GM12865 (cell line): ENCODE measurements at regions not wholly inside any gene's neighbourhood (a gene's known extent, or its start where the extent isn't known, plus 50 kb on each side); places are given as distances from the start of the nearest gene placed in this dataset.

Experiments used
- DNase-seq: peaks from one replicate; pipeline ENCODE4 v3.0.0; 2010; ENCODE audit warnings: low read depth
- H3K4me3 ChIP-seq: 2 replicates; pipeline ENCODE4 v1.5.1; 2011; ENCODE audit warnings: mild to moderate bottlenecking, low read depth, low read length, control low read depth
- CTCF ChIP-seq: IDR thresholded peaks from 2 replicates; pipeline ENCODE4 v1.5.1; 2011; ENCODE audit warnings: low read length, control low read depth, low read depth, inconsistent platforms; ENCODE audit not compliant: insufficient read depth; ENCODE audit errors: missing control alignments

GRCh38 chr15:35629766-35630165 lies 83.8 kb upstream of the DPH6 start:
- no peak for DNase-seq
- H3K4me3 ChIP-seq, result no peak overlapping the region
- no peak for TF ChIP-seq CTCF

DNA sequence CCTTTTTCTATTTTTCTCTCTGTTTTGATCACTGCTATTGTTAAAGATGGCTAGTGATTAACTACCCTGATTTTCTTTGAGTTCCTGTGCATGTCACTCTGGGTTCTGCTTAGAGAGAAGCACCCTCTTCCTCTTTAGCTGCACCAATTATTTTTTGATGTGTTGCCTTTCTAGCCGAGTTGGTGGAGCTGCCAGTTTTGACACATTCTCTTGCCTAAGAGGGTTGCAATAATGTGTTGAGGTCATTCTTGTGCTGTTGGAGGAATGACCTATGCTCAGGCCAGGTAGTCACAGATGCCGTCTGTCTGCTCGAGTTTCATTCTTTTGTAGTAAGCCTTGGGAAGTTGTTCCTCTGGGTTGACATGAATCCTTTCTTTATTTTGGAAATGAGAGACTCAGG lies 84.6 kb upstream of the DPH6 start:
- DNase-seq, result no peak
- H3K4me3 ChIP-seq, result no peak overlapping the region
- no peak for TF ChIP-seq CTCF

DNA sequence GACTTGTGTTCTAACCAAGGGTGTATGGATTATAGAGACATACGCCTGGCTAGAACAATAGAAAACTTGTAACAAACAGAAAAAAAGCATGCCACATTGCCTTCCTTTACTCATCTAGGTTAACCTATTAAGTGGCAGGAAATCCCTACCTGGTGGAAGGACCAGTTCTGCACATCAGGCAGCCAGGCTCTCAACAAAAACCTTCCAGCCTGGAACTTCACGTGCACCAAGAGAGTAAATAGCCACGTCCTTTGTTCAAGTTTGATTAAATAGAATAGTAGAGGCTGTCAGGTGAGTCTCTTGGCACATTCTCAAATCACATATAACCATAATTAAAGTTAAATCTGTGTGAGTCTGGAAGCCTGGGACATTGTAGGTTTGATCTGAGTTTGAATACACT lies 85.0 kb upstream of the DPH6 start:
- no peak overlapping the region for H3K4me3 ChIP-seq
- no peak for DNase-seq
- TF ChIP-seq CTCF, result no peak

- no peak for DNase-seq
- TF ChIP-seq CTCF, result no peak
- H3K4me3 ChIP-seq, result no peak overlapping the region
Measured at GRCh38 chr15:35633677-35634076, 87.7 kb upstream of the DPH6 start.

GRCh38 chr15:35646790-35647189 lies 100.8 kb upstream of the DPH6 start:
- no peak overlapping the region for H3K4me3 ChIP-seq
- no peak for TF ChIP-seq CTCF
- no peak for DNase-seq

- DNase-seq, result no peak
- TF ChIP-seq CTCF, result no peak
Measured at GRCh38 chr15:35647303-35647702, 101.3 kb upstream of the DPH6 start.

DNA sequence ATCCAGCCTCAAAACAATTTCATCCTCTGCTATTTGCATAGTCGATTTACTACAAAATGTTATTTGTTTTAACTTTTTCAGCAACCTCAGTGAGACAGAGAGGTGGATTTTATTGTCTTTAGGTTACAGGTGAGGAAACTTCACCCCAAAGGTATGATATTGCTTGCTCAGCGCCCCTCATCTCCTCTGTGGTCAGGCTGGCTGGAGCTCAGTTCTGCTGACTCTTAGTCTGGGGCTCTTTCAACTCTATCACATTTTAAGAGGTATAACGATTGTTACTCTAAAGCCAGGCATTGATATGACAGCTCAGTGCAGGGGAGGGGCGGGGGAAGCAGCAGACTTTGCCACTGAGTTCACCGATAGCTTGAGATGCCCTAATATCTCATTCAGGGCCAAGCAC lies 103.0 kb upstream of the DPH6 start:
- no peak for DNase-seq
- no peak for TF ChIP-seq CTCF
- no peak overlapping the region for H3K4me3 ChIP-seq

More at GRCh38 chr15:35647303-35647702, 101.3 kb upstream of the DPH6 start:
- H3K4me3 ChIP-seq, result no peak overlapping the region
